NCI-H2171 treated with DMSO at 0.1 percent for 48 hours (cell line): ENCODE measurements at regions not wholly inside any gene's neighbourhood (a gene's known extent, or its start where the extent isn't known, plus 50 kb on each side); places are given as distances from the start of the nearest gene placed in this dataset.
"Not testable (repeated sequence)": the region's sequence is repeated elsewhere in the genome, so short reads cannot be mapped to it uniquely, and the experiment has no call there.

Source experiments
- DNase-seq: peaks from one replicate; lab custom pipeline; 2025; lab: John Stamatoyannopoulos, UW

GRCh38 chr1:214983126-214983869 lies 99.2 kb upstream of the KCNK2 start:
- no peak for DNase-seq

- DNase-seq = no peak
Observed at GRCh38 chr1:214989341-214989740, 93.2 kb upstream of the KCNK2 start.

DNA sequence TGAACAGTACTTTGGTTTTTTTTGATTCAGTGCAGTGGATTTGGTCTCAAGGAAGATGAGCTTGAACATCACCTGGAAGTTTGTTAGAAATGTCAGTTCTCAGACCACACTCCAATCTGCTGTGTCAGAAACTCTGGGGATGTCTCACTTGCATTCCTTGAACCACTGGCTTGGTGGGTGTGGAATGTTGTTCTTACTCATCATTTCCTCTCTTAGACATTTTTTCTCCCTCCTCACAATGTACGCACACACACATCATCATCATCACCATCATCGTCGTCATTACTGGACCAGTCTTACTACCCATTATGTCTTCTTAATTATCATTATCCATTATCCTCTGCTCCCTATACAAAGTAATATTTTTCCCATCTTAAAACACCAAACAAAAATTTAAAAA lies 91.9 kb upstream of the KCNK2 start:
- DNase-seq = no peak

DNA sequence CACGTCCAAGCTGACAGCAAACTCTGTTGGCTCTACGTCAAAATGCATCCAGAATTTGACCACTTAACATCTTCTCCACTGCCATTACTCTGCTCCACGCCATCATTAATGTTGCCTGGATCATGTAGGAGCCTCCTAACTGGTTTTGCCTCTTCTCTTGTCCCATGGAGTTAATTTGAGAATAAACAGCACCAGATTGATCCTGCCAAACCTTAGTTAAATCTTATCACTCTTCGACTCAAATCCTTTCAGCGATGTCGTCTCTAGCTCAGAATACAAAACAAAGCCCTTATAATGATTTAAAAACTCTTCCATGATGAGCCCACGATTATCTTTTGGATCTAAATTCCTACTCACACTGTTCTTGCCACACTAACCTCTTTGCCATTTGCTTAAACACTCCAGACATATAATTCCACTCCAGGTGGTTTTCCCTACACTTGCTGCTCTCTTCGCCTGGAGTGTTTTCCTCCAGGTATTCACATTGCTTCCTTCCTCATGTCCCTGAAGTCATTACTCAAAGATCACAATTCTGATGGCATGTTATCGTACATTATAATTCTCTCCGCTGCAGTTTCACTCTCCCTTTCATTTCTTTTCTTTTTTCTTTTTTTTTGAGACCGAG lies 90.7 kb upstream of the KCNK2 start:
- no peak for DNase-seq

DNA sequence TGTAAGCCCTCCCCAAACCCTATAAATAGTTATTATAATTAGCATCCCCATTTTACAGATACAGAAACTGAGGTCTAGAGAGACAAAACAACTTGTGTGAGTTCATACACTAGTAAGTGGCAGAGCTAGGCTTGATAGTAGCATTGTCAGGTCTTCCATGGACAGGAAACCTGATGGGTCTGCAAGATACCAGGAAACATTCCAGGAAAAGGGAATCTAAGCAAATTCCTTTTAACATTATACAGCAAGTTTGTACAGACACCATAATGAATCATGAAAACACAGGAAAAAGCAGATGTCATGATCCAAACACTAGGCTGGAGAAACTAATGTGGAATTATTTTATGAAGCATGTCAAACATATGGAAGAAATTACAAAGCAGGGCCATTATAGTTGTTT lies 89.1 kb upstream of the KCNK2 start:
- no peak for DNase-seq

DNA sequence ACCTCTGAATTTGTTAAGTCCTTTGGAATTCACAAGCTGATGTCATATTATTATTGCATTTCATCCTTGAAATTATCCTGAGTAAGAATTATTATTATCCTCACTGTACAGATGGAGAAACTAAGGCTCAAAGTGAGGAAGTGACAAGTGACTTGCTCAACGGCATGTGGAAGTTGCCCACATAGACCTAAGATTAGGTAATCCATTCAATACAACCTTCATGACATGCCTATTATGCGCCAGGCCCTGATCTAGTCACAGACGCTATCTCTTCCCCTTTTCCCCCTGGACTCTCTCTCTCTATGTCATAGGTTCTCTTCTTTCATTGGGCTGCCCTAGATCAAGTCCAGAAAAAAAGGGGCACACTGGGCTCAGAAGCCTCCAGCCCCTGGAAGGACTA lies 84.9 kb upstream of the KCNK2 start:
- no peak for DNase-seq

DNA sequence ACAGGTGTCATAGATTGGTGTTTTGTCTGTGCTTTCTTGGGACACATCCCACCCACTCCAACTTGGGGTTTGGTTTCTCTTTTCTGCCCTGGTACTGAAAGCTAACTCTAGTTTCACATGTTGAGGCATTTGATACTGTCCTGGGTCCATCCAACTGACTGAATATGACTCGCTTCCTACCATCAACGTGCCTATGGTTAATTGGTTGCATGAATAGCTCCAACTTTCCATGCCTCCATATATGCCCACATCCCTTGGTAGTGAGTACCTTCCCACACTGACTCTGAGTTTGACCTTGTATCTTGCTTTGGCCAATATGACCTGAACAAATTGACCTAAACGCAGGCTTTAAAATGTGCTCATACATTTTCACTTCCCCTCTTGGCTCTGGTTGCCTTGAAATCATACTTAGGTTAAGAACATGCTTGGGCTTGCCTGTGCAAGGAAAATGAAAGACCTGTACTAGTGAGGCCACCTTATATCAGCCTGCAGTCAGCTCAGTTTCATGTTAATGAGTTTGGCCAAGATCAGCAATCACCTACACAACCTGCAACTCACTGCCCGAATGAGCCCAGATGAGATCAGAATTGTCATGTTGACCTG lies 81.0 kb upstream of the KCNK2 start:
- no peak for DNase-seq

GRCh38 chr1:215002471-215002870 lies 80.1 kb upstream of the KCNK2 start:
- DNase-seq = no peak

DNA sequence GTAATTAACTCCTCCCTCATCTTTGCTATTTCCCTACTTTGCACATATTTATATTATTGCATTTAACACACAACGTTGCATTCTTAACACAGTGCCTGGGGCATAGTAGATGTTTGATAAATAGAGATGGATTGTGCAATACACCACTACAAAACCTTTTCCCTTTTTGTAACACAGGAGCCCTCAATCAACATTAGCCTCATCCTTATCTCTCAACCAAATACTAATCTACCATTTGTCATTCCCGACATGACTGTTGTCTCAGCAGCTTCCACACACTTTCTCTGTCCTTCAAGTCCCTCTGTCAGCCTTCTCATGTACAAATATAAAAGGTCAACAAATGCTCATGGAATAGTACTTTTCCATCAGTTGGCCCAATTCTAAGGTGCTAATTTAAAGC lies 78.9 kb upstream of the KCNK2 start:
- DNase-seq = no peak

GRCh38 chr1:215004121-215004827 lies 78.3 kb upstream of the KCNK2 start:
- DNase-seq = no peak

- no peak for DNase-seq
Observed at GRCh38 chr1:215005078-215005477, 77.5 kb upstream of the KCNK2 start.

DNA sequence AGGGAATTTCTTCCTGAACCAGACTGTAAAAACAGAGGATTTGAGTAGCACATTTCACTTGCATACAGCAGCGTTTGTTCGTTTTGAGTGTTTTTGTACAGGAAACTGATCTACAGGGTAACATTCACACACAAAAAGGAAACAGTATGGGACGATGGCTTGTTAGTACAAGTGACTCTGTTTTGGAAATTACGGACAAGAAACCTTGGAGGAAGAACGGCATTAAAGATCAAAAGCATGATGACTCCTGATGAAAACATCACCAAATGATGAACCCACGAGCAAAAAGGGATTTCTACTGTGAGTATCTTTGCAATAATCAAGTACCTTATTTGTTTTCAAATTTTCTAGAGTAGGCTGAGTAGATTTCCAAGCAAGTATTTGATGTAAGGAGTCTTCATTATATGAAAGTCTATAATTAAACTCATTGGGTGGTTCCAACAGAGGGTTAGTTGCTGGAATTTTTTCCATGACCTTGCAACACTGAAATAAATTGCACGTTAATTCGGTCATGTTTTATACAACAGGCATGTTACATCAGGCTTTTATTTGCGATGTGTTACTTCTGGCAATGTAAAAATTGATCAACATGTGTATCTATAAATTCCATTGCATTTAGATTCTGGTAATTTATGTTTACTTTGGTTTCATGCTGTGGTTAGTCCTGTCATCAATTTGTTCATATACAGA lies 76.7 kb upstream of the KCNK2 start:
- DNase-seq = no peak

GRCh38 chr1:215007880-215008279 lies 74.7 kb upstream of the KCNK2 start:
- DNase-seq = no peak

GRCh38 chr1:215018555-215018954 lies 64.0 kb upstream of the KCNK2 start:
- DNase-seq = no peak

- DNase-seq = no peak
Observed at GRCh38 chr1:215022204-215022603, 60.3 kb upstream of the KCNK2 start.

- DNase-seq = no peak
Observed at GRCh38 chr1:215022741-215023141, 59.8 kb upstream of the KCNK2 start.

DNA sequence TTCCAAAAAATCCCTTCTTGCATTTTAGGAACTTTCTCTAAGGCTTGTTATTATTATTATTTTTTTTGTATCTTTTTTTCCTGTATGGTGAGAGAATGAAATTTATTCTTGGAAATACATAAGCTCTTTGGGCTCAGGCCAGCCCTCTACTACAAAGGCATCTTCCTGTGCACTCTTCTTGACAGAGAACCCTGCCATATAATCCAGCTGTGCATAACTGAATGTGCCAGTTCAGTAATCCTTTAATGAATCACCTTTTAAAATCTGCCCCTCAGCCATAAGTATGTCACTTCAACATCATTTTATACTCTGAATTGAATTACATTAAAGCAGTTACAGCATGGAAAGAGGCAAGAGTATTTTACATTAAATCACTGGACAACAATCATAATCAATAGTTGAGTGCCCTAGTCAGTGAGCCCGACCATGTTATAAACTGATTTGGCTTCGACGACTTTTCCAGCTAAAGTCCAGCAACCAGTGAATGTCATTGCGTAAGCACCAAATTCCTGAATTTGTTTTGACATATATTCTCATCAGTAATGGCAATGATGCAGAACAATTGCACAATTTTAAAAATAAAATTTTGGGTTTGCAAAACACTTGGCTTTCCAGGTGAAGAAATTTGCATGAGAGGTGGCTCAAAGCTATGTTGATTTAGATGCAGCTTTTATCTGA lies 59.2 kb upstream of the KCNK2 start:
- no peak for DNase-seq

DNA sequence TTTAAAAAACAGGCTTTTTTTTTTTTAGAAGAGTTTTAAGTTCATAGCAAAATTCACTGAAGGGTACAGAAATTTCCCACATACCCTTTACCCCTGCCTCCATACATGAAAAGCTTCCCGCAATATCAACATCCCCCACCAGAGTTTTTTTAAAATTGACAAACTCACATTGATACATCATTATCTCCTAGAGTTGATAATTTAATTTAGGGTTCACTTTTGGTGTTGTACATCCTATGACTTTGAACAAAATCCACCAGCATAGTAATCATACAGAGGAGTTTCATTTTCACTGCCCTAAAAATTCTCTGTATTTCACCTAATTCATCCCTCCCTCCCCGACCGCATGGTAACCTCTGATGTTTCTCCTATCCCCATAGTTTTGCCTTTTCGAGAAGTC lies 53.6 kb upstream of the KCNK2 start:
- no peak for DNase-seq

DNA sequence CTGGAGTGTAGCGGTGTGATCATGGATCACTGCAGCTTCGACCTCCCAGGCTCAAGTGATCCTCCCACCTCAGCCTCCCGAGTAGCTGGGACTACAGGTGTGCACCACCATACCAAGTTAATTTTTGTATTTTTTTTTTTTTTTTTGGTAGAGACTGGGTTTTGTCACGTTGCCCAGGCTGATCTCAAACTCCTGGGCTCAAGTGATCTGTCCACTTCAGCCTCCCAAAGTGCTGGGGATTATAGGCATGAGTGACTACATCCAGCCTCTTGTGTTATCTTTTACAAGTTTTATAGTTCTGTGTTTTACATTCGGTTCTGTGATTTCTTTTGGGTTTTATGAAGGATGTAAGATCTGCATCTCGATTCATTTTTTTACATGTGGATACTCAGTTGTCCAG lies 52.0 kb upstream of the KCNK2 start:
- not testable (repeated sequence) for DNase-seq

DNA sequence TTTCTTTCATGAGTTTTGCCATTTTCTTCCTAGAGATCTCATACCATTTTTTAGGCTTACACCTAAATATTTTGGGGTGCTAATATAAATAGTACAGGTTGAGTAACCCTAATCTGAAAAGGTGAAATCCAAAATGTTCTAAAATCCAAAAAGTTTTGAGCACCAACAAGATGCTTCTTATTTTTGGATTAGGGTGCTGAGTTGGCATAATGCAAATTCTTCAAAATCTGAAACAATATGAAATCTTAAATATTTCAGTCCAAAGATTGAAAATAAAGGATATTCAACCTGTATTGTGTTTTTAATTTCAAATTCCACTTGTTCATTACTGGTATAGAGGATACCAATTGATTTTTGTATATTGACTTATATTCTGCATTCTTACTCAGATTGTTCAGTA lies 51.1 kb upstream of the KCNK2 start:
- no peak for DNase-seq
